ENCODE measurements at regions not wholly inside any gene's neighbourhood (a gene's known extent, or its start where the extent isn't known, plus 50 kb on each side); places are given as distances from the start of the nearest gene placed in this dataset.

GRCh38 chr4:52423967-52424366 is 235.1 kb downstream of the USP46 start:
- no peak for TF ChIP-seq MAX (IDR thresholded peaks at IDR 0.05)
- H3K79me2 ChIP-seq (ENCODE audit: insufficient read depth, low read length): no peaks in the 10 kb centered on the region
- no peak overlapping the region for H3K9ac ChIP-seq (ENCODE audit: low read length)
- H3K27ac ChIP-seq (ENCODE audit: low read depth, low read length): no peak overlapping the region
- ChIA-PET POLR2A (no interaction called here), RAD21 (ENCODE audit: low non-redundant PET in 1 of 2, low total read pairs in 2 of 2, uncharacterized antibody in 2 of 2, unreplicated experiment in 2 of 2) (no interaction called here), CTCF (no interaction called here)
- no peak overlapping the region for H3K4me2 ChIP-seq (ENCODE audit: low read length)
- H3K9me3 ChIP-seq (ENCODE audit: control insufficient read depth in 1 of 2, insufficient read depth in 1 of 2, low read depth in 1 of 2, low read length in 2 of 2): no peaks in the 10 kb centered on the region
- H4K20me1 ChIP-seq (ENCODE audit: insufficient read depth): no peaks in the 10 kb centered on the region
- H2AFZ ChIP-seq (ENCODE audit: low read depth, low read length, poor library complexity, severe bottlenecking): no peak overlapping the region
- intact Hi-C loops (cut with micrococcal nuclease): no loop called here
- BruUV-seq (replicated peaks): no TSS peak
- ATAC-seq: no peak
- 0 out of 2 replicates have a peak, but pooled peaks cover 8% of the 10 kb centered on the region for H3K27me3 ChIP-seq (ENCODE audit: insufficient read depth, low read length)
- no peaks in the 10 kb centered on the region for H3K4me1 ChIP-seq (ENCODE audit: control insufficient read depth in 1 of 2, insufficient read depth in 2 of 2, low read length in 2 of 2)
- DNase-seq (ENCODE audit: low read depth, low spot score): no peak
- H3K9me2 ChIP-seq (ENCODE audit: insufficient read depth): no peaks in the 10 kb centered on the region
- no peaks in the 10 kb centered on the region for H3K36me3 ChIP-seq (ENCODE audit: control insufficient read depth in 1 of 2, insufficient read depth in 2 of 2, low read length in 2 of 2)
- H3K4me3 ChIP-seq (replicated peaks in 1 of 2; ENCODE audit: low read depth in 1 of 2, low read length in 2 of 2): no peak overlapping the region

DNA sequence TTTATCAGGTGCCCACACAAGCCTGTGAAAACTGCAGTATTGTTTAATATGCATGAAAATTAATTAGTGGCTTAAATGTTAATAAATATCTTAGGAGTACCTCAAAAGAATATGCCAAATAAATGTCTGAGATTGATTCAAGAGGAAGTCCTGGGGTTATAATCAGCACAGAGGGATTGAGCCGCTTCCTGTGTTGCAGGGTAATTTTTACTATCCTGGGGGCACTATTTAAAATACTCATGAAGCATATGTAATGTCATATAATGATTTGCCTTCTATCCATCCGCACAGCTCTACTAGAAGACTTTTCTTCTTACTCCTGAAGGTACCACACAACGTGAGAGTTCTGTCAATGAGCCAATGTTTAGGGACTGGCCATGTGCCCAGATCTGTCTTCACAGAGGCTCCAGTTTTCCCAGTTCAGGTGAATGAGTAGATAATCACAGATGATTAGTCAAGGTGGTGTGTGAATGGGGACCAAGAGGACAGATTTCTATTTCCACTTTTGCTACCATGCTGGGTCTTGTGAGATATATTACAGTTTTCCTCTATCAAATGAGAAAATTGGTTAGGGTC is 233.3 kb downstream of the USP46 start:
- H3K4me2 ChIP-seq (ENCODE audit: low read length): no peak overlapping the region
- H3K9me2 ChIP-seq (ENCODE audit: insufficient read depth): no peaks in the 10 kb centered on the region
- H3K4me3 ChIP-seq (replicated peaks in 1 of 2; ENCODE audit: low read depth in 1 of 2, low read length in 2 of 2): no peak overlapping the region
- H2AFZ ChIP-seq (ENCODE audit: low read depth, low read length, poor library complexity, severe bottlenecking): no peak overlapping the region
- ChIA-PET CTCF (no interaction called here), RAD21 (ENCODE audit: low non-redundant PET in 1 of 2, low total read pairs in 2 of 2, uncharacterized antibody in 2 of 2, unreplicated experiment in 2 of 2) (no interaction called here), POLR2A (no interaction called here)
- no peak for DNase-seq (ENCODE audit: low read depth, low spot score)
- intact Hi-C loops (cut with micrococcal nuclease): no loop called here
- ATAC-seq: no peak
- no peaks in the 10 kb centered on the region for H3K4me1 ChIP-seq (ENCODE audit: control insufficient read depth in 1 of 2, insufficient read depth in 2 of 2, low read length in 2 of 2)
- H4K20me1 ChIP-seq (ENCODE audit: insufficient read depth): no peaks in the 10 kb centered on the region
- H3K9ac ChIP-seq (ENCODE audit: low read length): no peak overlapping the region
- H3K27me3 ChIP-seq (ENCODE audit: insufficient read depth, low read length): 0 out of 2 replicates have a peak, but pooled peaks cover 14% of the 10 kb centered on the region
- H3K36me3 ChIP-seq (ENCODE audit: control insufficient read depth in 1 of 2, insufficient read depth in 2 of 2, low read length in 2 of 2): no peaks in the 10 kb centered on the region
- no TSS peak for BruUV-seq (replicated peaks)
- H3K9me3 ChIP-seq (ENCODE audit: control insufficient read depth in 1 of 2, insufficient read depth in 1 of 2, low read depth in 1 of 2, low read length in 2 of 2): no peaks in the 10 kb centered on the region
- H3K79me2 ChIP-seq (ENCODE audit: insufficient read depth, low read length): no peaks in the 10 kb centered on the region
- H3K27ac ChIP-seq (ENCODE audit: low read depth, low read length): no peak overlapping the region
- TF ChIP-seq EZH2phosphoT487 (IDR thresholded peaks at IDR 0.05; ENCODE audit: borderline replicate concordance) (no peak), ELF1 (IDR thresholded peaks at IDR 0.05; ENCODE audit: borderline replicate concordance, low read depth) (no peak), ZFX (IDR thresholded peaks at IDR 0.05) (no peak), TCF7L2 (IDR thresholded peaks at IDR 0.05; ENCODE audit: borderline replicate concordance, extremely low read depth, insufficient read depth, insufficient read length) (no peak), RAD21 (IDR thresholded peaks at IDR 0.05; ENCODE audit: low read depth) (no peak), EZH2 (IDR thresholded peaks at IDR 0.05) (no peak), CEBPB (IDR thresholded peaks at IDR 0.05; ENCODE audit: low read depth) (no peak), POLR2AphosphoS5 (IDR thresholded peaks at IDR 0.05; ENCODE audit: low read depth, low read length) (no peak), MAX (IDR thresholded peaks at IDR 0.05) (no peak), EGR1 (IDR thresholded peaks at IDR 0.05; ENCODE audit: low read depth) (no peak), YY1 (IDR thresholded peaks at IDR 0.05; ENCODE audit: extremely low read depth, insufficient replicate concordance, low read depth, low read length) (no peak), JUND (IDR thresholded peaks at IDR 0.05) (no peak), CTCF (IDR thresholded peaks at IDR 0.05 in 2 of 3, conservative IDR thresholded peaks at IDR 0.05 in 1 of 3; ENCODE audit: borderline replicate concordance in 1 of 3, insufficient read depth in 1 of 3, low read depth in 2 of 3, low read length in 2 of 3) (no peak)
- TF ChIP-seq, protein P1, sequence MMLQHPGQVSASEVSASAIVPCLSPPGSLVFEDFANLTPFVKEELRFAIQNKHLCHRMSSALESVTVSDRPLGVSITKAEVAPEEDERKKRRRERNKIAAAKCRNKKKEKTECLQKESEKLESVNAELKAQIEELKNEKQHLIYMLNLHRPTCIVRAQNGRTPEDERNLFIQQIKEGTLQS (IDR thresholded peaks at IDR 0.05): no peak
- TF ChIP-seq, protein P2, sequence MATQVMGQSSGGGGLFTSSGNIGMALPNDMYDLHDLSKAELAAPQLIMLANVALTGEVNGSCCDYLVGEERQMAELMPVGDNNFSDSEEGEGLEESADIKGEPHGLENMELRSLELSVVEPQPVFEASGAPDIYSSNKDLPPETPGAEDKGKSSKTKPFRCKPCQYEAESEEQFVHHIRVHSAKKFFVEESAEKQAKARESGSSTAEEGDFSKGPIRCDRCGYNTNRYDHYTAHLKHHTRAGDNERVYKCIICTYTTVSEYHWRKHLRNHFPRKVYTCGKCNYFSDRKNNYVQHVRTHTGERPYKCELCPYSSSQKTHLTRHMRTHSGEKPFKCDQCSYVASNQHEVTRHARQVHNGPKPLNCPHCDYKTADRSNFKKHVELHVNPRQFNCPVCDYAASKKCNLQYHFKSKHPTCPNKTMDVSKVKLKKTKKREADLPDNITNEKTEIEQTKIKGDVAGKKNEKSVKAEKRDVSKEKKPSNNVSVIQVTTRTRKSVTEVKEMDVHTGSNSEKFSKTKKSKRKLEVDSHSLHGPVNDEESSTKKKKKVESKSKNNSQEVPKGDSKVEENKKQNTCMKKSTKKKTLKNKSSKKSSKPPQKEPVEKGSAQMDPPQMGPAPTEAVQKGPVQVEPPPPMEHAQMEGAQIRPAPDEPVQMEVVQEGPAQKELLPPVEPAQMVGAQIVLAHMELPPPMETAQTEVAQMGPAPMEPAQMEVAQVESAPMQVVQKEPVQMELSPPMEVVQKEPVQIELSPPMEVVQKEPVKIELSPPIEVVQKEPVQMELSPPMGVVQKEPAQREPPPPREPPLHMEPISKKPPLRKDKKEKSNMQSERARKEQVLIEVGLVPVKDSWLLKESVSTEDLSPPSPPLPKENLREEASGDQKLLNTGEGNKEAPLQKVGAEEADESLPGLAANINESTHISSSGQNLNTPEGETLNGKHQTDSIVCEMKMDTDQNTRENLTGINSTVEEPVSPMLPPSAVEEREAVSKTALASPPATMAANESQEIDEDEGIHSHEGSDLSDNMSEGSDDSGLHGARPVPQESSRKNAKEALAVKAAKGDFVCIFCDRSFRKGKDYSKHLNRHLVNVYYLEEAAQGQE (IDR thresholded peaks at IDR 0.05; ENCODE audit: low read depth): no peak
